Retinal pigment epithelial cell (primary cell): ENCODE measurements at regions not wholly inside any gene's neighbourhood (a gene's known extent, or its start where the extent isn't known, plus 50 kb on each side); places are given as distances from the start of the nearest gene placed in this dataset.

ENCODE experiments used
- DNase-seq: peaks from one replicate; pipeline ENCODE4 v3.0.0-alpha.2; 2010; ENCODE audit warnings: low read depth
- H3K4me3 ChIP-seq: 2 replicates; pipeline ENCODE4 v1.5.1; 2011; ENCODE audit warnings: mild to moderate bottlenecking, low read length, control low read depth, moderate library complexity
- CTCF ChIP-seq: conservative IDR thresholded peaks from 2 replicates; pipeline ENCODE4 v1.5.1; 2011; ENCODE audit warnings: low read depth, low read length, control low read depth, inconsistent platforms

GRCh38 chr14:66398437-66398836 is 87.7 kb upstream of the CCDC196 start:
- no peak for TF ChIP-seq CTCF

GRCh38 chr14:66401449-66402095 is 84.6 kb upstream of the CCDC196 start:
- TF ChIP-seq CTCF, result peak; percentile 68

More at GRCh38 chr14:66398437-66398836, 87.7 kb upstream of the CCDC196 start:
- H3K4me3 ChIP-seq, result no peak overlapping the region
- no peak for DNase-seq

GRCh38 chr14:66403183-66403582 is 83.0 kb upstream of the CCDC196 start:
- DNase-seq, result no peak
- no peak overlapping the region for H3K4me3 ChIP-seq
- peak; percentile 34 for TF ChIP-seq CTCF

More at GRCh38 chr14:66401449-66402095, 84.6 kb upstream of the CCDC196 start:
- no peak overlapping the region for H3K4me3 ChIP-seq
- DNase-seq, result no peak

GRCh38 chr14:66404051-66404545 is 82.1 kb upstream of the CCDC196 start:
- no peak for DNase-seq
- no peak for TF ChIP-seq CTCF
- H3K4me3 ChIP-seq, result no peak overlapping the region

- DNase-seq, result no peak
- no peak overlapping the region for H3K4me3 ChIP-seq
- no peak for TF ChIP-seq CTCF
Measured at GRCh38 chr14:66405158-66405557, 81.0 kb upstream of the CCDC196 start.

GRCh38 chr14:66413901-66414300 is 72.3 kb upstream of the CCDC196 start:
- no peak for TF ChIP-seq CTCF
- no peak for DNase-seq
- no peak overlapping the region for H3K4me3 ChIP-seq

GRCh38 chr14:66414511-66414910 is 71.7 kb upstream of the CCDC196 start:
- TF ChIP-seq CTCF, result no peak
- DNase-seq, result no peak
- no peak overlapping the region for H3K4me3 ChIP-seq
